GM18502 (cell line): ENCODE measurements at regions not wholly inside any gene's neighbourhood (a gene's known extent, or its start where the extent isn't known, plus 50 kb on each side); places are given as distances from the start of the nearest gene placed in this dataset.
"Not testable (repeated sequence)": the region's sequence is repeated elsewhere in the genome, so short reads cannot be mapped to it uniquely, and the experiment has no call there.

Experiments
- ATAC-seq: cut with Tn5 transposase; IDR thresholded peaks from one replicate; pipeline ENCODE4 v1.9.1; 2021; ENCODE audit warnings: mild to moderate bottlenecking; ENCODE audit not compliant: unreplicated experiment, poor library complexity

DNA sequence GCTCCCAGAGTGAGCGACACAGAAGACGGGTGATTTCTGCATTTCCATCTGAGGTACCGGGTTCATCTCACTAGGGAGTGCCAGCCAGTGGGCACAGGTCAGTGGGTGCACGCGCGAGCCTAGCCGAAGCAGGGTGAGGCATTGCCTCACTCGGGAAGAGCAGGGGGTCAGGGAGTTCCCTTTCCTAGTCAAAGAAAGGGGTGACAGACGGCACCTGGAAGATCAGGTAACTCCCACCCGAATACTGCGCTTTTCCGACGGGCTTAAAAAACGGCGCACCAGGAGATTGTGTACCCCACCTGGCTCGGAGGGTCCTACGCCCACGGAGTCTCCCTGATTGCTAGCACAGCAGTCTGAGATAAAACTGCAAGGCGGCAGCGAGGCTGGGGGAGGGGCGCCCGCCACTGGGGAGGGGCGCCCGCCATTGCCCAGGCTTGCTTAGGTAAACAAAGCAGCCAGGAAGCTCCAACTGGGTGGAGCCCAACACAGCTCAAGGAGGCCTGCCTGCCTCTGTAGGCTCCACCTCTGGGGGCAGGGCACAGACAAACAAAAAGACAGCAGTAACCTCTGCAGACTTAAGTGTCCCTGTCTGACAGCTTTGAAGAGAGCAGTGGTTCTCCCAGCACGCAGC is 979.1 kb upstream of the COX7C start:
- ATAC-seq: not testable (repeated sequence)

DNA sequence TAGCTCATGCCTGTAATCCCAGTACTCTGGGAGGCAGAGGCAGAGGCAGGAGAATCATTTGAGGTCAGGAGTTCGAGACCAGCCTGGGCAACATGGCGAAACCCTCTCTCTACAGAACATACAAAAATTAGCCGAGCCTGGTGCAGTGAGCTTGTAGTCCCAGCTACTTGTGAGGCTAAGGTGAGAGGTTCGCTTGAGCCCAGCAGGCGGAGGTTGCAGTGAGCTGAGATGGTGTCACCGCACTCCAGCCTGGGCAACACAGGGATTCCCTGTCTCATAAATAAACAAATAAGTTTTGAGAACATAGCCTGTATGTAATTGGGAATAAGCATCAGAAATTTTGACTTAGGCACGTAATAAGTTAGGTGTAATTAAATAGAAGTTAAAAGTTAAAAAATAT is 971.7 kb upstream of the COX7C start:
- no peak for ATAC-seq

DNA sequence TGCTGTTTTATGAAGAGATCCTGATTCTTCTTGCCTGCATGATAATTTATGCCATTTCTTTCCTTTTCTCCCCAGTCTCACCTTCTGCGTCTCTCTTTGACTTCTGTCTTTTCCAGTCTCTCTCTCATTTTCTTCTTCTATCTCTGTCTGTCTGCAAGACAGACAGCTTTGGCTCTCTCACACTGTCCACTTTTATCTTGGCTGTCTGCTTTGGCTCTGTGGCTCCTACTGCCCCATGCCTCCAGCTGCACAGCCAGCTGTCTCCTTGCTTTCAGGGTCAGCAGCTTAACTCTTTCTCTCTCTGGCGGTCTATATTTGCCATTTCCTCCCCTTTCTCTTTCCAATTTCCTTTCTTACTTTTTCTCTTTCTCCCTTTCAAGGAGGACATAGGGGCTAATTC is 971.1 kb upstream of the COX7C start:
- no peak for ATAC-seq

DNA sequence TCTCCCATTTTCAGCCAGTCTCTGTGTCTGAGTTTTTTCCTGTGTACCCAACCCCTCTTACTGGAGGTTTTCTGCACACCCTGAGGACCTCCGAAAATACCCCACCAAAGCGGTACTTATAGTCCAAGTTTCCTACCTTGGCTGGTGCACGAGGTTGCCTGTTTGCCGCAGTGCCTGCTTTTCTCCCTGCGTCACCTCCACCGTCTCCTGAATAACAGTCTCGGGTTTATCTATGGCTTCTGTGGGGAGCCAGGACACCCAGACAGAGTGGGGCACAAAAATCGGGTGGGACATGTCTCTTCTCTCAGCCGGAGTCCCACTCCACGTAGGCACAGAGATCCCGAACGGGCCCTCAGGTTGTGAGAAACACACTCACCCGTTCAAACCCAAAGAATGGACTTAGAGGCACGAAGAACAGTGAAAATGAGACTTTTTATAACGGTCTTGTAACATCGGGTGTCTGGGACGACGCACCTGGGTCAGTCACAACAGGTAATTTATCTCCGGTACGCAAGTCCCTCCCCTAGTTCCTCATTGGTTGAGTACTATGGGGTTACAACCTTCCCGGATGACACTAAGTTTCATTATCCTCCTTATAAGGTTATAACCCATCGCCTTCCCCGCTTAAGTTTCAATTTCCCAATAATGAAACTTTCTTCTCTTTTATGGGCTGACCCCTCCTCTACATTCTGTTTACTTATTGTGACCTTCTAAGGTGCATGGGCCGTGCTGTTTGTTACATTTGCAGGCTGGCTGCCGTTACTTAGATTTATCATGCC is 970.2 kb upstream of the COX7C start:
- ATAC-seq: no peak

DNA sequence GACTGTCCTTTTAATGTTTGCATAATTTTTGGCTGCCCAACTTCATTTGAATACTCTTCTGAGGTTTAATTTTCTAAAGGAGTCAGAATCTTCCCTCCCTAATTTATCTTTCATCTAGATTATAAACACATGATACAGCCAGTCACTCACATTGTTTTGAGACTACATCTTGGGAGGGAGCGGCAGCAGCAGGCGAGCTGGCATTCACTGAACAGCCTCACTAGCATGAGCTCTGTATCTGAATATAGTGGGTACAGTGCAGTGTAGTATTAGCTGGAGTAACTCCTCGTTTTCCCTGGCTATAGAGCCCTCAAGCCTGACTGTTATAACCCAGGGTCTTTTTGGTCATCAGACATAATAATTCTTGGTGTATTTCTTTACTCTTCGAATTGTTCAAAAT is 969.2 kb upstream of the COX7C start:
- ATAC-seq: no peak

DNA sequence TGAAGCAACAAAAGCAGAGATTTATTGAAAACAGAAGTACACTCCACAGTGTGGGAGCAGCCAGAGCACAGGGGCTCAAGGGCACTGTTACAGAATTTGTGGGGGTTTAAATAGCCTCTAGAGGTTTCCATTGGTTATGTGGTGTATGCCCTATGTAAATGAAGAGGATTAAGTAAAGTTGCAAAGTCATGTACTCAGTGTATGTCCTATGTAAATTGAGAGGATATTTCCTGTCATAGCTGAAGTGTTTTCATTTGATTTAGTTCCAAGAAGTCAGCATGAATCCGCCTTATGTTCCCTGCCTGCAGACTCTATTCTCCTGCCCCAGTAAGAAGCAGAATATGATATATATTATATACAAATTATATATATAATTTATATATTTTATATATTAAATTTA is 966.0 kb upstream of the COX7C start:
- no peak for ATAC-seq

DNA sequence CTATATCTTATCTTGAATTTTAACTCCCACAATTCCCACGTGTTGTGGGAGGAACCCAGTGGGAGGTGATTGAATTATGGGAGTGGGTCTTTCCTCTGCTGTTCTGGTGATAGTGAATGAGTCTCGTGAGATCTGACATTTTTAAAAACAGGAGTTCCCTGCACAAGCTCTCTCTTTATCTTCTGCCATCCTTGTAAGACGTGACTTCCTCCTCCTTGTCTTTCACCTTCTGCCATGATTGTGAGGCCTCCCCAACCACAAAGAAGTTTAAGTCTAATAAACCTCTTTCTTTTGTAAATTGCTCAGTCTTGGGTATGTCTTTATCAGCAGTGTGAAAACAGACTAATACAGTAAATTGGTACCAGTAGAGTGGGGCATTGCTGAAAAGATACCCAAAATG is 963.6 kb upstream of the COX7C start:
- ATAC-seq: not testable (repeated sequence)

DNA sequence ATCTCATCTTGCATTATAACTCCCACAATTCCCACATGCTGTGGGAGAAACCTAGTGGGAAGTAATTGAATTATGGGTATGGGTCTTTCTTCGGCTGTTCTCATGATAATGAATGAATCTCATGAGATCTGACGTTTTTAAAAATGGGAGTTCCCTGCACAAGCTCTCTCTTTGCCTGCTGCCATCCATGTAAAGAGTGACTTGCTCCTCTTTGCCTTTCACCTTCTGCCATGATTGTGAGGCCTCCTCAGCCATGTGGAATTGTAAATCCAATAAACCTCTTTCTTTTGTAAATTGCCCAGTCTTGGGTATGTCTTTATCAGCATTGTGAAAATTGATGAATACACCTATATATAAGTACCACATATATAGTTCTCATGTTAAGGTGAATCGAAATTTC is 961.7 kb upstream of the COX7C start:
- ATAC-seq: no peak

DNA sequence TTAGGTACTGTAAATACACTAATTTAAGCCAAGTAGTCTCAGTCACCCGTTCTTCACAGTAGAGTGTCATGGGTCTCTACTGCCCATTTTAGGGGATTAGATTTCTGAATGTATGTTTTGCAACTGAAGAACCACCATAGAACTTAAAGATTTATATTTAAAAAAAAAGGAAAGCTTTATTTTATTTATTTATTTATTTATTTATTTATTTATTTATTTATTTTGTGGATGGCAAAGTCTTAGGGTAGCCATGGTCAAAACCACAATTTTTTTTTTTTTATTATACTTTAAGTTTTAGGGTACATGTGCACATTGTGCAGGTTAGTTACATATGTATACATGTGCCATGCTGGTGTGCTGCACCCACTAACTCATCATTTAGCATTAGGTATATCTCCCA is 960.4 kb upstream of the COX7C start:
- ATAC-seq: not testable (repeated sequence)

DNA sequence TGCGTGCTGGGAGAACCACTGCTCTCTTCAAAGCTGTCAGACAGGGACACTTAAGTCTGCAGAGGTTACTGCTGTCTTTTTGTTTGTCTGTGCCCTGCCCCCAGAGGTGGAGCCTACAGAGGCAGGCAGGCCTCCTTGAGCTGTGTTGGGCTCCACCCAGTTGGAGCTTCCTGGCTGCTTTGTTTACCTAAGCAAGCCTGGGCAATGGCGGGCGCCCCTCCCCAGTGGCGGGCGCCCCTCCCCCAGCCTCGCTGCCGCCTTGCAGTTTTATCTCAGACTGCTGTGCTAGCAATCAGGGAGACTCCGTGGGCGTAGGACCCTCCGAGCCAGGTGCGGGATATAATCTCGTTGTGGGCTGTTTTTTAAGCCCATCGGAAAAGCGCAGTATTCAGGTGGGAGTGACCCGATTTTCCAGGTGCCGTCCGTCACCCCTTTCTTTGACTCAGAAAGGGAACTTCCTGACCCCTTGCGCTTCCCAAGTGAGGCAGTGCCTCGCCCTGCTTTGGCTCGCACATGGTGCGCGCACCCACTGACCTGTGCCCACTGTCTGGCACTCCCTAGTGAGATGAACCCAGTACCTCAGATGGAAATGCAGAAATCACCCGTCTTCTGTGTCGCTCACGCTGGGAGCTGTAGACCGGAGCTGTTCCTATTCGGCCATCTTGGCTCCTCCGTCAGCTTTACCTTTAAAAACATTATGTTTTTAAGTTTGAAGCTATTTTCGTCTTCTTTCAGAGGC is 954.6 kb upstream of the COX7C start:
- ATAC-seq: not testable (repeated sequence)

DNA sequence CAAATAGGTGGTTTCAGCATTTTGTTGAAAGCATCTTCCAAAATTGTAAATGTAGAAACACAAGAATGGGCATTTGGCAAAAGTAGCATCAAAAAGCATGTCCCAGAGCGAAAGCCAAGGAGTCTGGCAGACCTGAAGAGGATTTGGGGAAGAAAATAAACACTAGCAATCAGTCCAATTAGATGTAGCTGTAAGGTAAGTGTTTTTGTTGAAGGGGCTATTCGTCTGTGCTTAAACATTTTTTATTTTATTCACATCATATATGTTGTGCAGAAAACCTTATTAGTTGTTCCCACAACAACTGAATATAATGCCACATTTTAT is 954.1 kb upstream of the COX7C start:
- ATAC-seq: no peak

DNA sequence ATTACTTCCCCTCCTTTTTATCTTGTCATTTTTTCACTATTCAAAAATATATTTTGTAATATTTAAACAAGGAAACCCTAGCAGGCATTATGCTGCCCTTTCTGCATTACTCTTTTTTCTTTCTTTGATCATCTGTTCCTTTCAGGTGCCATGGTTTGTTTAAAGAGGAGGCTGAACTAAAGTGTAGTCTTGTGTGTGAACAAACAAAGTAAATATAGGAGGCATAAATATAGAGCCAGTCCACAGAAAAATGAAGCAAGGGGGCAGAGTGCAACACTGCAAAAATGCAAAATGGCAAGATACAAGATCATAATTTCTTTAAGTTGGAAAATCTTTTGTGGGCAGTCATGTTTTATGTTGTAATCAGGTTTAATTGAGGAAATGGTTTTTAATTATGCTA is 947.3 kb upstream of the COX7C start:
- ATAC-seq: no peak

DNA sequence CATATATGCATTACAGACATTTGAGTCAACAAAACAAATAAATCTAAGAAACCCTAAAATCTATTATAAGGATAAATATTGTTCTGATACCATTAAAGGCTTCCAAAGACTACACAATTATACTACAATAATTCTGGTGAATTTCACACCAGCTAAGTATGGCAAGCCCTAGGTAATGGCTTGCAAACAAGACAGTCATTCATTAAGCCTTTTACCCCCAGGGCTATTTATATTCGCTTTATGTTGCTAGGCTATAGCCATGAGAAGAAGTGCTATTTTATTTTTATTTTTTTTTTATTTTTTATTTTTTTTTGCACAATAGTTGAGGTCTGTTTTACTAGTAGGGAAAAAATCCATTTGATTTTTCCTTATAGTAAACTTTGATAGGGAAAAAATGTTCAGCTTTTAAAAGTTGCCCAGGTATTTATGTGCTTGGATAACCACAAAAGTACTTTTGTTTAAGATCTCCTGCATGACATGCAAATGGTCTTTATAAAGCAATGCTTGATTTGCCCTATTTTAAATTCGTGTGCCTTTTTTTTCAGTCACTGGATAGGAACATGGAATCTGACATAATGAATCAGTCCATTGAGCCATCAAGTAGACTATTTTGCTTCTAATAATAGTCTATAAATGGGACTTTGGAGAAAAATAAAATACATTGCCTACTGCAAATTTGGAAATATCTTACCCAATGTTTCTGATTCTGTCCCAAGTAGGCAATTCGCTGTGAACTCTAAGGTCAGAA is 946.3 kb upstream of the COX7C start:
- no peak for ATAC-seq

DNA sequence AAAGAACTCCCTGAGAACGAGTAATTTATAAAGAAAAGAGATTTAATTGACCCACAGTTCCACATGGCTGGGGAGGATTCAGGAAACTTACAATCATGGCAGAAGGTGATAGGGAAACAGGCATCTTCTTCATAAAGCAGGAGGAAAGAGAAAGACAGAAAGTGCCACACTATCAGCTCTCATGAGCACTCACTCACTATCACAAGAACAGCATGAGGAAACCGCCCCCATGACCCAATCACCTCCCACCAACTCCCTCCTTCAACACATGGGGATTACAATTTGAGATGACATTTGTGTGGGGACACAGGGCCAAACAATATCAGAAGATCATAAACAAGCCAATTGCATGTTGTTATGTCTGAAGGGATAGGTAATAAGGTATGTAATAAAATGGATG is 935.9 kb upstream of the COX7C start:
- no peak for ATAC-seq

DNA sequence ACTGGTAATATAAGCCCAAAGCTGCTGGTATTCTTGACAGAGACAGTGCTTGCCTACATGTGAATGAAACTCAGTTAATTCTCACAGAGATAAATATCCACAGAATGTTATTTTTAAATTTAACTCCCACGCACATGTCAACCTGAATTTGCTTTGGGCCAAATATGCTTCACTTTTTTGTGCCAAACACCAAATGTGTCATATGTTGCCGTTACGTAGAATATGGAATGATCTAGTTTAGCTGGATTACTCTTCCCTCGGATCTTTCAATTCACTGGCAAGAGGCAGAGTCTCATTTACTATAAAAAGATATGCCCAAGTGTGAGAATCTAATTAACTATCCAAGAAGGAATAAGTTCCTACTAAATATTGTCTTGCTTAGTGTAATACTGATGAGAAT is 933.4 kb upstream of the COX7C start:
- ATAC-seq: no peak

DNA sequence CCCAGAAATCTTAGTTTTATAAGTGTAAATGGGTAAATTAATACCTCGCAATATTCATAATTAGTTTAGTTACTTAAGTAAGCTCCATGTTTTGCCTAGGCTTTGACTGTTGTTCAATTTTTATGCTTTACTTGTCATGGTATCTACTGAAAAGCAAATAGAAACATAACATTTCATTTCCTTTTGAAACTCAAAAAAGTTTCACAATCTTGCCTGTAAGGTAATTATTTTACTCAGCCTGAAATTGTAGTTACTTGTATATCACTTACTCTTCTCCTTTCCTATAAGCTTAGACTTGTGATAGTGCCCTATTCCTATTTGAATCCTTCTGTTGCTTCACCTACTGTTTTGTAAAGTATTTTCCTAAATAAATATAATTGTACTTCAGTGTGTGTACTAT is 914.4 kb upstream of the COX7C start:
- ATAC-seq: no peak

DNA sequence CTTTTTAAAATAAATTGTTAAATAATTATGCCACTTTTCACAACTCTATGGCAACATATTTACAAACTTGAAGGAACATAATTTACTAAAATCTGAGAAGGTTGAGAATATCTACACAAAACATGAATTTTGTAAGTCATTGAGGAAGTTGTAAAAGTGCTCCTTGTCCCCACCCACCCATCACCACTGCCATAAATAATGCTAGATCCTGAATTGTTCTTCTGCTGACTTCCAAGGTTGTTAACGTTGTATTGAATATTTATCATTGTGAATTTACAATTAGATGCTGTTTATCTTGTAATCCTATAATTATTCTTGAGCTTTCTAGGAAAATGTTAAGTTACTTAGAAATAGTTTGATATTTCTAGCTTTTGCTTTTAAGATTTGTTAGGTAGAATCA is 908.0 kb upstream of the COX7C start:
- no peak for ATAC-seq

DNA sequence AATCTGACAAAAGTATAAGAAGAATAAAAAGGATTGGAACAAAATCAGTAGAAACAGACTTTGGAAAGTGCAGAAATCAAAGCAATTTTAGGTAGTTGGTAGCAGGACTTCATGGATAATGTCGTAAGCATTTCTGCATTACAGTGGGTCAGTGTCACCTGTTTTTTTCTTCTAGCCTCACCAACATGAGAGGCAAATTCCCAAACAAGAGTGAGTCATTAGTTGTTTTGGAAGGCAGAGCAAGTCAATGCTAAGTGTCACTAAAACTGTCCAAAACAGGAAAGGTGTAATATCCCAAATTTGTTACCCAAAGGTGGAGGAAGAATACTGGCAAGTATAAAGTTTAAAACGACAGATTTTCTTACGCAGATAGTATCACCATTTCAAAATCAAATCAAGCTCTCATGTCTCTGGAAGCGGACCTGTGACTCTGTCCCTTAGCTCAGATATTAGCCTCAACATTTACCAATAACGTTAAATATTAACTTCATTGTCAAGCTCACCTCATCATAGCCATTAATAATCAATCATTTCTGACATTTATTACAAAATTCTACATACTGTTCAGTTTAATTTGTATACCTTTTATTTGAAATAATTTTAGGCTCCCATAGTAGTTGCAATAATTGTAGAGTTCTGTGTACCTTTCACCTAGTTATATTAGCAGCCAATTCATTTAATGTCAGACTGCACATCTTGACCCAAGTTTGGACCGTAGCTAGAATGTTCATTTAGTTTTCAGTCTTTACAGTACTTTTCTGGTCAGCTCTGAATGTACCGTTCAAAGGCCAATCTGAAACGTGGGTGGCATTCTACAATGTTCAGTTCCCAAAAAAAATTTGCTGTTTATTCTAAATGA is 901.2 kb upstream of the COX7C start:
- ATAC-seq: no peak

DNA sequence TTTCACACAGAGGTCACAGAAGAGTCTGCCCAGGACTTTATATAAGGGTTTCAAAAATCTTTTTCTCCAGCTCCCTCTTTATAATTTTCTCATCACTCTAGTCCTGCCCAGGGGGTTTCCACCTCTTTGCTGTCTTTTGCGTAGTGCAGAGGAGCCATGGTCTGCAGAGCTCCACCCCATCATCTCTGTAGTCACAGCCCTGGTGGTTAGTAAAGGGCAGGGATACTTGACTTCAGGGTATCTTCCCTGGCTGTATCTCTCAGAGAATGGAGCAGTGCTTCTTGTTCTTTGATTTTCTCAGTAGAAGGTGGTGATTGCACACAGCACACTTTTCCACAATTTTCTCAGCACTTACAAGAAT is 900.6 kb upstream of the COX7C start:
- no peak for ATAC-seq

DNA sequence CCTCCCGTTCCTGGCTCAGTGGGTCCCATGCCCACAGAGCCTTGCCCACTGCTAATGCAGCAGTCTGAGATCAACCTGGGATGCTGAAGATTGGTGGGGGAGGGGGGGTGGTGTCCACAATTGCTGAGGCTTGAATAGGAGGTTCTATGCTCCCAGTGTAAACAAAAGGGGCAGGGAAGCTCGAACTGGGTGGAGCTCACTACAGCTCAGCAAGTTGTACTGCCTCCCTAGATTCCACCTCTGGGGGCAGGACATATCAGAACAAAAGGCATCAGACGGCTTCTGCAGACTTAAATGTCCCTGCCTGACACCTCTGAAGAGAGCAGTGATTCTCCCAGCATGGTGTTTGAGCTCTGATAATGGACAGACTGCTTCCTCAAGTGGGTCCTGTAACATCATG is 885.6 kb upstream of the COX7C start:
- ATAC-seq: no peak
